ENCODE measurements at regions not wholly inside any gene's neighbourhood (a gene's known extent, or its start where the extent isn't known, plus 50 kb on each side); places are given as distances from the start of the nearest gene placed in this dataset.
A peak's percentile ranks its signal among the peaks of the same experiment; 100 is the strongest.

GRCh38 chr15:69939513-69940440 is 157.9 kb downstream of the TLE3 start:
- no peak for DNase-seq

- no peak for DNase-seq
Measured at GRCh38 chr15:69940441-69941300, 157.0 kb downstream of the TLE3 start.

- no peak for DNase-seq
Measured at GRCh38 chr15:69941301-69941605, 156.5 kb downstream of the TLE3 start.

GRCh38 chr15:69941706-69942495 is 155.8 kb downstream of the TLE3 start:
- DNase-seq: peak; percentile 21

- no peak for DNase-seq
Measured at GRCh38 chr15:69943637-69944036, 154.1 kb downstream of the TLE3 start.

- no peak for DNase-seq
Measured at GRCh38 chr15:69945729-69946128, 152.0 kb downstream of the TLE3 start.

- no peak for DNase-seq
Measured at GRCh38 chr15:69946870-69947269, 150.8 kb downstream of the TLE3 start.

GRCh38 chr15:69947394-69947793 is 150.3 kb downstream of the TLE3 start:
- no peak for DNase-seq

- DNase-seq: no peak
Measured at GRCh38 chr15:69949485-69949884, 148.2 kb downstream of the TLE3 start.

GRCh38 chr15:69951256-69951897 is 146.3 kb downstream of the TLE3 start:
- DNase-seq: no peak

GRCh38 chr15:69951898-69952555 is 145.7 kb downstream of the TLE3 start:
- DNase-seq: no peak

- no peak for DNase-seq
Measured at GRCh38 chr15:69953051-69953450, 144.7 kb downstream of the TLE3 start.

GRCh38 chr15:69953816-69954215 is 143.9 kb downstream of the TLE3 start:
- no peak for DNase-seq

GRCh38 chr15:69954666-69955065 is 143.1 kb downstream of the TLE3 start:
- DNase-seq: peak; percentile 29

GRCh38 chr15:69955240-69955894 is 142.3 kb downstream of the TLE3 start:
- DNase-seq: no peak

GRCh38 chr15:69956417-69956816 is 141.3 kb downstream of the TLE3 start:
- no peak for DNase-seq

GRCh38 chr15:69957175-69957574 is 140.5 kb downstream of the TLE3 start:
- DNase-seq: no peak

- DNase-seq: no peak
Measured at GRCh38 chr15:69958496-69959084, 139.1 kb downstream of the TLE3 start.

- DNase-seq: no peak
Measured at GRCh38 chr15:69962561-69962960, 135.2 kb downstream of the TLE3 start.

GRCh38 chr15:69963385-69963784 is 134.3 kb downstream of the TLE3 start:
- no peak for DNase-seq

GRCh38 chr15:69971771-69972170 is 125.9 kb downstream of the TLE3 start:
- no peak for DNase-seq
